HepG2 (cell line): ENCODE measurements at regions not wholly inside any gene's neighbourhood (a gene's known extent, or its start where the extent isn't known, plus 50 kb on each side); places are given as distances from the start of the nearest gene placed in this dataset.

Experiments used
- ATAC-seq: fragments of 200-7000 bp; cut with Tn5 transposase; 3 replicates; pipeline ENCODE4 v1.9.1; 2020; ENCODE audit warnings: mild to moderate bottlenecking, moderate library complexity
- BruUV-seq: library from RNA; stranded (reverse); fragments of 400-500 nt; replicated peaks from 2 replicates; lab custom pipeline; 2021; lab: Mats Ljungman, UMichigan
- CTCF ChIA-PET: fragments of 300-600 bp; formaldehyde crosslinking; extraction: SDS; loops from one replicate; lab custom pipeline; 2021; ENCODE audit warnings: low total read pairs, inconsistent platforms, low intra/inter-chr PET ratio; lab: Yijun Ruan, JAX
- POLR2A ChIA-PET: fragments of 350-600 bp; sonication (Branson Sonifier 250); formaldehyde crosslinking; loops from one replicate; lab custom pipeline; 2020; ENCODE audit warnings: antibody characterized with exemption, inconsistent platforms; lab: Yijun Ruan, JAX
- DNase-seq: peaks from one replicate; pipeline ENCODE4 v3.0.0-alpha.2; 2015; ENCODE audit warnings: low spot score
- FAIRE-seq: peaks from 3 replicates; lab custom pipeline; 2011; peaks lifted over from hg19 to GRCh38; lab: Jason Lieb, UNC
- H2AFZ ChIP-seq: one replicate; pipeline ENCODE4 v1.6.1; 2011; ENCODE audit warnings: low read length, inconsistent platforms
- H3K27ac ChIP-seq: fragments of 300-600 bp; 3 replicates; pipeline ENCODE4 v1.8.0; 2011; ENCODE audit warnings: mixed run types, mild to moderate bottlenecking, mixed read lengths, low read length, inconsistent platforms; ENCODE audit not compliant: insufficient read depth; ENCODE audit errors: extremely low read length
- H3K27me3 ChIP-seq, 2 experiments: fragments of 200-600 bp in 1 of 2; 2 replicates in 1 of 2; 3 replicates in 1 of 2; pipeline versions ENCODE4 v1.6.0 to v1.8.0; 2011; ENCODE audit warnings: low read length in 2 of 2, mild to moderate bottlenecking in 2 of 2, moderate library complexity in 2 of 2, inconsistent platforms in 1 of 2; ENCODE audit not compliant: insufficient read depth in 2 of 2, control insufficient read depth in 1 of 2
- H3K36me3 ChIP-seq, 2 experiments: fragments of 200-600 bp in 1 of 2; replicated peaks in 1 of 2; 2 replicates in 1 of 2; 3 replicates in 1 of 2; pipeline versions ENCODE4 v1.5.1 to v1.8.0; 2011; ENCODE audit warnings: low read length in 2 of 2, inconsistent platforms in 1 of 2; ENCODE audit not compliant: insufficient read depth in 2 of 2, control insufficient read depth in 1 of 2
- H3K4me1 ChIP-seq: 2 replicates; pipeline ENCODE4 v1.5.1; 2012; ENCODE audit warnings: low read length, inconsistent platforms; ENCODE audit not compliant: insufficient read depth
- H3K4me2 ChIP-seq: 2 replicates; pipeline ENCODE4 v1.6.0; 2011; ENCODE audit warnings: low read depth, low read length, inconsistent platforms
- H3K4me3 ChIP-seq, 3 experiments: fragments of 200-600 bp in 1 of 3; sonication (generic), shearing (Covaris generic) in 1 of 3; replicated peaks in 1 of 3; 2 replicates each; pipeline ENCODE4 v1.5.1; 2011 to 2016; ENCODE audit warnings: low read length in 3 of 3, inconsistent platforms in 2 of 3, low read depth in 2 of 3, mild to moderate bottlenecking in 2 of 3, control low read depth in 1 of 3, mixed read lengths in 1 of 3; ENCODE audit not compliant: insufficient read depth in 1 of 3
- H3K79me2 ChIP-seq: one replicate; pipeline ENCODE4 v1.6.1; 2011; ENCODE audit warnings: low read length, inconsistent platforms; ENCODE audit not compliant: insufficient read depth
- H3K9ac ChIP-seq: 2 replicates; pipeline ENCODE4 v1.6.0; 2011; ENCODE audit warnings: mild to moderate bottlenecking, low read depth, low read length, inconsistent platforms; ENCODE audit not compliant: insufficient read depth
- H3K9me3 ChIP-seq: 2 replicates; pipeline ENCODE4 v1.5.1; 2012; ENCODE audit warnings: mild to moderate bottlenecking, low read length
- H4K20me1 ChIP-seq: 2 replicates; pipeline ENCODE4 v1.6.0; 2011; ENCODE audit warnings: inconsistent platforms, mild to moderate bottlenecking, low read length, moderate library complexity; ENCODE audit not compliant: insufficient read depth
- DR1 ChIP-seq: sonication (generic); formaldehyde crosslinking; IDR thresholded peaks from 2 replicates; pipeline ENCODE4 v1.8.0; 2021; ENCODE audit warnings: mild to moderate bottlenecking, missing genetic modification reagents, inconsistent platforms
- FLYWCH1 ChIP-seq: sonication (generic); formaldehyde crosslinking; IDR thresholded peaks from 2 replicates; pipeline ENCODE4 v1.8.1; 2023; ENCODE audit warnings: mild to moderate bottlenecking, missing genetic modification reagents
- FOSL2 ChIP-seq: sonication (generic); formaldehyde crosslinking; IDR thresholded peaks from 2 replicates; pipeline ENCODE4 v1.4.0; 2020; ENCODE audit warnings: missing genetic modification reagents
- FOXK2 ChIP-seq: fragments of 450-650 bp; IDR thresholded peaks from 2 replicates; pipeline ENCODE4 v1.6.1; 2016
- IKZF1 ChIP-seq: fragments of 450-650 bp; IDR thresholded peaks from 2 replicates; pipeline ENCODE4 v1.7.1; 2016
- KLF12 ChIP-seq: sonication (generic); formaldehyde crosslinking; IDR thresholded peaks from 2 replicates; pipeline ENCODE4 v1.4.0; 2020; ENCODE audit warnings: missing genetic modification reagents, borderline replicate concordance
- MXI1 ChIP-seq: IDR thresholded peaks from 3 replicates; pipeline ENCODE4 v1.6.1; 2012; ENCODE audit warnings: low read depth, low read length, inconsistent platforms, borderline replicate concordance
- NCOR1 ChIP-seq: fragments of 200-600 bp; sonication (generic); IDR thresholded peaks from 2 replicates; pipeline ENCODE4 v1.7.0; 2017; ENCODE audit warnings: antibody characterized with exemption, low read length, borderline replicate concordance
- NKX3-1 ChIP-seq: sonication (generic); formaldehyde crosslinking; IDR thresholded peaks from 2 replicates; pipeline ENCODE4 v1.5.0; 2020; ENCODE audit warnings: missing genetic modification reagents
- PITX1 ChIP-seq: sonication (generic); formaldehyde crosslinking; IDR thresholded peaks from 2 replicates; pipeline ENCODE4 v1.5.1; 2020; ENCODE audit warnings: mild to moderate bottlenecking, missing genetic modification reagents
- RBFOX2 ChIP-seq: fragments of 200-400 bp; formaldehyde crosslinking; IDR thresholded peaks from 2 replicates; pipeline ENCODE4 v1.6.1; 2017; ENCODE audit warnings: low read depth, mild to moderate bottlenecking, low read length
- REXO4 ChIP-seq: sonication (generic); formaldehyde crosslinking; IDR thresholded peaks from 2 replicates; pipeline ENCODE4 v1.8.0; 2022; ENCODE audit warnings: missing genetic modification reagents, mild to moderate bottlenecking, borderline replicate concordance
- RORA ChIP-seq: sonication (generic); formaldehyde crosslinking; IDR thresholded peaks from 2 replicates; pipeline ENCODE4 v1.5.0; 2020; ENCODE audit warnings: mild to moderate bottlenecking, missing genetic modification reagents, moderate library complexity
- SOX6 ChIP-seq, 2 experiments: fragments of 450-650 bp in 1 of 2; sonication (generic) in 1 of 2; formaldehyde crosslinking in 1 of 2; IDR thresholded peaks; 2 replicates each; pipeline versions ENCODE4 v1.4.0 to v1.6.1; 2017 to 2020; ENCODE audit warnings: antibody characterized with exemption in 1 of 2, mild to moderate bottlenecking in 1 of 2, missing genetic modification reagents in 1 of 2
- SRF ChIP-seq: IDR thresholded peaks from 2 replicates; pipeline ENCODE4 v1.6.1; 2011; ENCODE audit warnings: mild to moderate bottlenecking, low read depth, low read length, moderate library complexity
- SUZ12 ChIP-seq: fragments of 150-350 bp; IDR thresholded peaks from 2 replicates; pipeline ENCODE4 v1.6.1; 2014; ENCODE audit warnings: low read depth, low read length
- TBL1XR1 ChIP-seq: fragments of 150-350 bp; IDR thresholded peaks from 2 replicates; pipeline ENCODE4 v1.6.1; 2014; ENCODE audit warnings: borderline replicate concordance, low read length; ENCODE audit not compliant: partially characterized antibody
- ZBTB1 ChIP-seq: sonication (generic); formaldehyde crosslinking; IDR thresholded peaks from 2 replicates; pipeline ENCODE4 v1.4.0; 2020; ENCODE audit warnings: missing genetic modification reagents, borderline replicate concordance
- ZFP36 ChIP-seq: fragments of 150-350 bp; IDR thresholded peaks from 2 replicates; pipeline ENCODE4 v1.6.1; 2018; ENCODE audit warnings: borderline replicate concordance, low read length, low read depth; ENCODE audit not compliant: partially characterized antibody
- ZFP36L1 ChIP-seq: sonication (generic); formaldehyde crosslinking; IDR thresholded peaks from 2 replicates; pipeline ENCODE4 v1.8.0; 2022; ENCODE audit warnings: mild to moderate bottlenecking, missing genetic modification reagents, moderate library complexity
- ZNF367 ChIP-seq: sonication (generic); formaldehyde crosslinking; IDR thresholded peaks from 2 replicates; pipeline ENCODE4 v1.4.0; 2020; ENCODE audit warnings: missing genetic modification reagents, borderline replicate concordance
- ZNF558 ChIP-seq: sonication (generic); formaldehyde crosslinking; IDR thresholded peaks from 2 replicates; pipeline ENCODE4 v1.9.0; 2022; ENCODE audit warnings: mild to moderate bottlenecking, missing genetic modification reagents, borderline replicate concordance
- ZSCAN30 ChIP-seq: sonication (generic); formaldehyde crosslinking; IDR thresholded peaks from 2 replicates; pipeline ENCODE4 v1.5.0; 2020; ENCODE audit warnings: mild to moderate bottlenecking, missing genetic modification reagents
- WGBS: methylation state at CpG from one replicate; pipeline ENCODE4 v1.1.6; 2017; ENCODE audit warnings: low lambda C conversion rate; 5-methylcytosine and 5-hydroxymethylcytosine counted together
- in situ Hi-C: cut with HindIII; loops from 2 replicates; pipeline ENCODE4 v1.10.0; 2017; ENCODE audit warnings: low pct_unique_long_range_greater_than_20kb; ENCODE audit not compliant: extremely low pct_ligation_motif_present
- intact Hi-C: fragments of 100-400 bp; cut with micrococcal nuclease; formaldehyde crosslinking; loops from one replicate; pipeline ENCODE4 v1.10.0; 2022; ENCODE audit not compliant: unreplicated experiment
- TF ChIP-seq, protein P1 (sequence below): sonication (generic); IDR thresholded peaks from 2 replicates; pipeline ENCODE4 v1.6.1; 2016; ENCODE audit warnings: low read depth, borderline replicate concordance
- TF ChIP-seq, protein P2 (sequence below): sonication (generic); formaldehyde crosslinking; IDR thresholded peaks from 2 replicates; pipeline ENCODE4 v1.4.0; 2020; ENCODE audit warnings: mild to moderate bottlenecking, missing genetic modification reagents

DNA sequence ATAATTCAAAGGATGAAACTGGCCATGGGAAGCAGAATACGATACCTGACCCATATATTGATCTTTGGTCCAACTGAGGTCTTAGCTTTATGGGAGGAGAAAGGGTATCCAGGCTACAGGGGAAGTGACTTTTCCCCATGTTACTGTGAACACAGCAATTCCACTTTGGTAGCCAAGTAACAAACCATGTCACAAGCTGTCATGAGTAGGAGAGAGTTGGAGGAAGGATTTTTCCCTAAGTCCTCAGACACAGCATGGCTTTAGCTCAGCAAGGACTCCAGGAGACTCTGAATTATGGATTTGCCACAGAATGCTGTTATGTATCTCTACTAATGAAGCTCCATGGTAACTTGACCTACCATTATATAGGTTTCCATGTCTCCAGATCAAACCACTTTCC is 56.5 kb upstream of the GNAO1 start (continued):
- TF ChIP-seq ZNF558 (no peak), ZBTB1 (CRISPR knock-in tag) (no peak), SUZ12 (no peak), SRF (no peak), SOX6 (IDR thresholded peaks at IDR 0.05) (no peak), SOX6 (CRISPR knock-in tag; IDR thresholded peaks at IDR 0.05) (no peak), RBFOX2 (no peak), FLYWCH1 (CRISPR knock-in tag) (no peak), NKX3-1 (CRISPR knock-in tag) (no peak), ZFP36 (no peak)
- TF ChIP-seq, protein P1, sequence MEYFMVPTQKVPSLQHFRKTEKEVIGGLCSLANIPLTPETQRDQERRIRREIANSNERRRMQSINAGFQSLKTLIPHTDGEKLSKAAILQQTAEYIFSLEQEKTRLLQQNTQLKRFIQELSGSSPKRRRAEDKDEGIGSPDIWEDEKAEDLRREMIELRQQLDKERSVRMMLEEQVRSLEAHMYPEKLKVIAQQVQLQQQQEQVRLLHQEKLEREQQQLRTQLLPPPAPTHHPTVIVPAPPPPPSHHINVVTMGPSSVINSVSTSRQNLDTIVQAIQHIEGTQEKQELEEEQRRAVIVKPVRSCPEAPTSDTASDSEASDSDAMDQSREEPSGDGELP, result no peak

DNA sequence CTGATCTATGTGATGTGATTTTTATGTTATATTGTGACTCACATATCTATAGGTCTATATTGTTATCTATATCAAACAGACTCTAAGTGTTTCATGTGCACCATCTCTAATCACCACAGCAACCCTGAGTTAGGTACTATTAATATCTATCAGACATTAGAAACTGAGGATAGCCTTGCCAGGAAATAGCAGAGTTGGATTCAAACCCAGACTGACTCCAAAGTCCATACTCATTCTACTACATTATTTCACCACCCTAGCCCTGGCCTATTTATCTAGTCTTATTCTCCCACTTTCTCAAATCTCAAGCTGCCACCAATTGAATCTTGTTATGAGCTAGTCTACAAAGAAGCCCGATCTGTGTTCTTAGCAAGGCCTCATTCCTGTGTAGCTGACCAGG is 65.4 kb upstream of the GNAO1 start:
- Histone ChIP-seq H3K4me1 (no peaks in the 10 kb centered on the region), H3K9me3 (no peaks in the 10 kb centered on the region), H3K79me2 (no peaks in the 10 kb centered on the region), H3K27me3 (no peaks in the 10 kb centered on the region), H3K4me3 (no peak overlapping the region), H3K4me2 (no peak overlapping the region), H3K36me3 (no peaks in the 10 kb centered on the region), H3K9ac (no peak overlapping the region), H2AFZ (no peak overlapping the region), H4K20me1 (no peaks in the 10 kb centered on the region), H3K27ac (no peak overlapping the region)
- TF ChIP-seq DR1, result no peak
- no peak for TF ChIP-seq KLF12 (CRISPR knock-in tag)
- TF ChIP-seq ZSCAN30 (CRISPR knock-in tag), result no peak
- no peak for TF ChIP-seq TBL1XR1
- no peak for TF ChIP-seq ZNF367 (CRISPR knock-in tag)
- TF ChIP-seq MXI1, result no peak
- TF ChIP-seq FOXK2, result no peak
- no peak for TF ChIP-seq ZFP36L1 (CRISPR knock-in tag)
- TF ChIP-seq REXO4 (CRISPR knock-in tag), result no peak
- no peak for TF ChIP-seq NCOR1
- no peak for TF ChIP-seq PITX1 (CRISPR knock-in tag)
- TF ChIP-seq, protein P2, sequence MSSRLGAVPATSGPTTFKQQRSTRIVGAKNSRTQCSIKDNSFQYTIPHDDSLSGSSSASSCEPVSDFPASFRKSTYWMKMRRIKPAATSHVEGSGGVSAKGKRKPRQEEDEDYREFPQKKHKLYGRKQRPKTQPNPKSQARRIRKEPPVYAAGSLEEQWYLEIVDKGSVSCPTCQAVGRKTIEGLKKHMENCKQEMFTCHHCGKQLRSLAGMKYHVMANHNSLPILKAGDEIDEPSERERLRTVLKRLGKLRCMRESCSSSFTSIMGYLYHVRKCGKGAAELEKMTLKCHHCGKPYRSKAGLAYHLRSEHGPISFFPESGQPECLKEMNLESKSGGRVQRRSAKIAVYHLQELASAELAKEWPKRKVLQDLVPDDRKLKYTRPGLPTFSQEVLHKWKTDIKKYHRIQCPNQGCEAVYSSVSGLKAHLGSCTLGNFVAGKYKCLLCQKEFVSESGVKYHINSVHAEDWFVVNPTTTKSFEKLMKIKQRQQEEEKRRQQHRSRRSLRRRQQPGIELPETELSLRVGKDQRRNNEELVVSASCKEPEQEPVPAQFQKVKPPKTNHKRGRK, result no peak
- no peak for TF ChIP-seq RORA (CRISPR knock-in tag)
- TF ChIP-seq FOSL2 (CRISPR knock-in tag), result no peak
- TF ChIP-seq IKZF1, result no peak
- no peak for ATAC-seq
- WGBS, result 0% methylated on average over 1 of the region's 1 CpG
- ChIA-PET POLR2A (no interaction called here), CTCF (no interaction called here)
- intact Hi-C loops, result no loop called here
- in situ Hi-C loops, result no loop called here
- no peak for DNase-seq
- no TSS peak for BruUV-seq
- no peak for FAIRE-seq
